MM.1S (cell line): ENCODE measurements at regions not wholly inside any gene's neighbourhood (a gene's known extent, or its start where the extent isn't known, plus 50 kb on each side); places are given as distances from the start of the nearest gene placed in this dataset.

Experiments used
- DNase-seq: peaks from one replicate; pipeline ENCODE4 v3.0.0-alpha.2; 2015
- H2AFZ ChIP-seq: fragments of 300-600 bp; sonication (generic); 2 replicates; pipeline ENCODE4 v1.6.0; 2016; ENCODE audit warnings: antibody characterized with exemption, low read length
- H3F3A ChIP-seq: fragments of 300-600 bp; sonication (generic); 2 replicates; pipeline ENCODE4 v1.6.1; 2016; ENCODE audit warnings: mild to moderate bottlenecking, antibody characterized with exemption, low read length, moderate library complexity, mixed read lengths; ENCODE audit not compliant: insufficient read depth
- H3K27ac ChIP-seq: fragments of 300-600 bp; sonication (generic); 2 replicates; pipeline ENCODE4 v1.5.1; 2016; ENCODE audit warnings: mild to moderate bottlenecking, low read length
- H3K27me3 ChIP-seq: fragments of 300-600 bp; sonication (generic); replicated peaks from 2 replicates; pipeline ENCODE4 v1.6.0; 2016; ENCODE audit warnings: low read length; ENCODE audit not compliant: insufficient read depth
- H3K36me3 ChIP-seq: fragments of 300-600 bp; sonication (generic); replicated peaks from 2 replicates; pipeline ENCODE4 v1.6.1; 2016; ENCODE audit warnings: mild to moderate bottlenecking, low read length, mixed read lengths; ENCODE audit not compliant: insufficient read depth
- H3K4me1 ChIP-seq: fragments of 300-600 bp; sonication (generic); 2 replicates; pipeline ENCODE4 v1.6.1; 2016; ENCODE audit warnings: low read length, mixed read lengths
- H3K4me2 ChIP-seq: fragments of 300-600 bp; sonication (generic); 2 replicates; pipeline ENCODE4 v1.6.0; 2016; ENCODE audit warnings: low read depth, low read length
- H3K4me3 ChIP-seq: fragments of 300-600 bp; sonication (generic); 2 replicates; pipeline ENCODE4 v1.5.1; 2016; ENCODE audit warnings: low read length, mixed read lengths
- H3K79me2 ChIP-seq: fragments of 300-600 bp; sonication (generic); 2 replicates; pipeline ENCODE4 v1.6.1; 2016; ENCODE audit warnings: mixed run types, low read length, mixed read lengths
- H3K9ac ChIP-seq: fragments of 300-600 bp; sonication (generic); 2 replicates; pipeline ENCODE4 v1.6.1; 2016; ENCODE audit warnings: low read length, mixed read lengths
- H3K9me2 ChIP-seq: fragments of 300-600 bp; sonication (generic); replicated peaks from 2 replicates; pipeline ENCODE4 v1.6.1; 2016; ENCODE audit warnings: mild to moderate bottlenecking, low read length, mixed read lengths; ENCODE audit not compliant: insufficient read depth
- H3K9me3 ChIP-seq: fragments of 300-600 bp; sonication (generic); replicated peaks from 2 replicates; pipeline ENCODE4 v1.6.1; 2016; ENCODE audit warnings: mild to moderate bottlenecking, low read length, mixed read lengths; ENCODE audit not compliant: insufficient read depth
- H4K20me1 ChIP-seq: fragments of 300-600 bp; sonication (generic); 2 replicates; pipeline ENCODE4 v1.6.1; 2016; ENCODE audit warnings: mild to moderate bottlenecking, low read length, moderate library complexity, mixed read lengths; ENCODE audit not compliant: insufficient read depth
- CTCF ChIP-seq: fragments of 300-600 bp; sonication (generic); IDR thresholded peaks from 2 replicates; pipeline ENCODE4 v1.5.1; 2016; ENCODE audit warnings: antibody characterized with exemption, low read length, mixed read lengths
- EZH2 ChIP-seq: fragments of 300-600 bp; sonication (generic); optimal IDR thresholded peaks from 2 replicates; pipeline ENCODE3; 2017; ENCODE audit warnings: low read depth, mild to moderate bottlenecking, antibody characterized with exemption, low read length, mixed read lengths
- EZH2phosphoT487 ChIP-seq: fragments of 300-600 bp; sonication (generic); IDR thresholded peaks from 2 replicates; pipeline ENCODE4 v1.6.1; 2018; ENCODE audit warnings: antibody characterized with exemption, low read length

- TF ChIP-seq EZH2phosphoT487 (no peak), EZH2 (no peak), CTCF (no peak)
- H3K79me2 ChIP-seq: no peaks in the 10 kb centered on the region
- peaks cover 34% of the 10 kb centered on the region for H3F3A ChIP-seq
- no peaks in the 10 kb centered on the region for H3K27me3 ChIP-seq
- no peak overlapping the region for H3K4me3 ChIP-seq
- no peaks in the 10 kb centered on the region for H3K9me3 ChIP-seq
- H4K20me1 ChIP-seq: no peaks in the 10 kb centered on the region
- H3K36me3 ChIP-seq: no peaks in the 10 kb centered on the region
- H3K9ac ChIP-seq: no peak overlapping the region
- no peaks in the 10 kb centered on the region for H3K9me2 ChIP-seq
- H3K4me2 ChIP-seq: no peak overlapping the region
- DNase-seq: no peak
- no peak overlapping the region for H3K27ac ChIP-seq
- peaks cover 43% of the 10 kb centered on the region for H3K4me1 ChIP-seq
- H2AFZ ChIP-seq: no peak overlapping the region
These were observed 237.0 kb downstream of the SYK start for GRCh38 chr9:91038483-91039124.

- no peak overlapping the region for H2AFZ ChIP-seq
- peaks cover 27% of the 10 kb centered on the region for H3F3A ChIP-seq
- no peaks in the 10 kb centered on the region for H3K27me3 ChIP-seq
- peaks cover 36% of the 10 kb centered on the region for H3K4me1 ChIP-seq
- H3K36me3 ChIP-seq: no peaks in the 10 kb centered on the region
- H3K79me2 ChIP-seq: no peaks in the 10 kb centered on the region
- no peak for TF ChIP-seq EZH2phosphoT487
- no peak for TF ChIP-seq CTCF
- no peak for TF ChIP-seq EZH2
- H3K9me3 ChIP-seq: no peaks in the 10 kb centered on the region
- H3K27ac ChIP-seq: no peak overlapping the region
- H3K9me2 ChIP-seq: no peaks in the 10 kb centered on the region
- H3K4me2 ChIP-seq: no peak overlapping the region
- H3K4me3 ChIP-seq: no peak overlapping the region
- no peak overlapping the region for H3K9ac ChIP-seq
- H4K20me1 ChIP-seq: no peaks in the 10 kb centered on the region
- DNase-seq: no peak
These were observed 237.7 kb downstream of the SYK start for GRCh38 chr9:91039125-91039834.

- Histone ChIP-seq H3K4me3 (no peak overlapping the region), H3K79me2 (no peaks in the 10 kb centered on the region), H2AFZ (no peak overlapping the region), H3F3A (peaks cover 22% of the 10 kb centered on the region), H3K27ac (no peak overlapping the region), H4K20me1 (no peaks in the 10 kb centered on the region), H3K4me2 (no peak overlapping the region), H3K9me2 (no peaks in the 10 kb centered on the region), H3K9ac (no peak overlapping the region), H3K9me3 (no peaks in the 10 kb centered on the region), H3K36me3 (no peaks in the 10 kb centered on the region), H3K27me3 (no peaks in the 10 kb centered on the region), H3K4me1 (peaks cover 32% of the 10 kb centered on the region)
- no peak for DNase-seq
- TF ChIP-seq EZH2phosphoT487 (no peak), CTCF (no peak), EZH2 (no peak)
These were observed 238.2 kb downstream of the SYK start for GRCh38 chr9:91039835-91040140.
